Heart left ventricle (tissue), 16 donors: ENCODE measurements at regions not wholly inside any gene's neighbourhood (a gene's known extent, or its start where the extent isn't known, plus 50 kb on each side); places are given as distances from the start of the nearest gene placed in this dataset.

Experiments
- ATAC-seq, 4 donors: fragments of 200-7000 bp; cut with Tn5 transposase; one replicate each; pipeline ENCODE4 v1.9.1; 2020 to 2022; ENCODE audit warnings: moderate library complexity in 4 of 4, mild to moderate bottlenecking in 3 of 4, moderate number of reproducible peaks in 1 of 4
- DNase-seq, 5 donors: peaks; one replicate each; pipeline ENCODE4 v3.0.0-alpha.2; 2020
- H3K27ac ChIP-seq, 12 donors: fragments of 200-600 bp; sonication (generic) in 4 of 12; one replicate each; pipeline versions ENCODE4 v1.5.0 to v1.8.0; 2016 to 2022; ENCODE audit warnings: mild to moderate bottlenecking in 2 of 12
- H3K27me3 ChIP-seq, 9 donors: fragments of 200-600 bp; sonication (generic) in 2 of 9; one replicate each; pipeline versions ENCODE4 v1.5.1 to v1.8.0; 2016 to 2022; ENCODE audit warnings: mild to moderate bottlenecking in 3 of 9
- H3K36me3 ChIP-seq, 9 donors: fragments of 200-600 bp; sonication (generic) in 2 of 9; one replicate each; pipeline versions ENCODE4 v1.5.0 to v1.8.0; 2018 to 2022; ENCODE audit warnings: mild to moderate bottlenecking in 2 of 9
- H3K4me1 ChIP-seq, 12 donors: fragments of 200-600 bp; sonication (generic) in 4 of 12; one replicate each; pipeline versions ENCODE4 v1.5.0 to v1.8.0; 2016 to 2022; ENCODE audit warnings: mild to moderate bottlenecking in 3 of 12
- H3K4me3 ChIP-seq, 12 donors: fragments of 200-600 bp; sonication (generic) in 4 of 12; one replicate each; pipeline versions ENCODE4 v1.5.0 to v1.8.0; 2017 to 2022; ENCODE audit warnings: mild to moderate bottlenecking in 9 of 12, moderate library complexity in 4 of 12
- H3K9me3 ChIP-seq, 12 donors: fragments of 200-600 bp; sonication (generic) in 4 of 12; one replicate each; pipeline versions ENCODE4 v1.5.0 to v1.8.0; 2016 to 2022; ENCODE audit warnings: mild to moderate bottlenecking in 1 of 12
- POLR2A ChIP-seq, 2 donors: fragments of 450-650 bp; IDR thresholded peaks; one replicate each; pipeline ENCODE4 v1.6.1; 2017; ENCODE audit warnings: antibody characterized with exemption in 2 of 2, mild to moderate bottlenecking in 2 of 2, moderate library complexity in 2 of 2
- WGBS, 4 donors: extraction: QIAGEN DNeasy Blood & Tissue Kit in 2 of 4; methylation state at CpG; one replicate each; pipeline versions ENCODE4 v1.1.5 to v1.1.7; 2013 to 2018; 5-methylcytosine and 5-hydroxymethylcytosine counted together
- intact Hi-C, 10 donors: fragments of 100-400 bp; cut with DNase I; formaldehyde crosslinking; loops; one replicate each; pipeline versions ENCODE4 v1.11.1 to v1.14.2; 2022
- TF ChIP-seq, protein P1 (sequence below), 12 donors: fragments of 200-600 bp; sonication (generic) in 4 of 12; IDR thresholded peaks; one replicate each; pipeline versions ENCODE4 v1.5.0 to v1.8.0; 2018 to 2022; ENCODE audit warnings: antibody characterized with exemption in 12 of 12, mild to moderate bottlenecking in 5 of 12
- donor health status: ischemic (EF 13 %, LVEDD 7.1; RV severe dilation, severe dysfunction).
- donor health status: healthy with polysubstance abuse.
- donor health status: DM: no; HTN: yes; CAD: no.
- donor health status: DM: no; HTN: no; CAD: no.
- donor health status: ischemic (EF 25% LVEDD 6.9; RV normal size, moderate dysfunction).
- donor health status: ischemic (EF 25% LVEDD 5.7; RV mildly dilated, moderate dysfunction).
- donor health status: healthy.
- donor health status: DM: yes; HTN: yes; CAD: no.
- donor health status: ischemic (EF 35%, LVEDD 5.7; RV mildly dilated, moderate dysfunction).
- donor health status: nonischemic (EF 11% LVEDD 7.7; RV severe dilation, severe dysfunction).
- donor health status: DM: yes; HTN: yes; CAD: no.
- donor health status: PGD.
- donor health status: ischemic (EF 29% LVEDD 5.4; RV normal size, mild dysfunction).
- donor health status: nonischemic (EF 23%, LVEDD 6.1; RV moderate dilation, normal function).

DNA sequence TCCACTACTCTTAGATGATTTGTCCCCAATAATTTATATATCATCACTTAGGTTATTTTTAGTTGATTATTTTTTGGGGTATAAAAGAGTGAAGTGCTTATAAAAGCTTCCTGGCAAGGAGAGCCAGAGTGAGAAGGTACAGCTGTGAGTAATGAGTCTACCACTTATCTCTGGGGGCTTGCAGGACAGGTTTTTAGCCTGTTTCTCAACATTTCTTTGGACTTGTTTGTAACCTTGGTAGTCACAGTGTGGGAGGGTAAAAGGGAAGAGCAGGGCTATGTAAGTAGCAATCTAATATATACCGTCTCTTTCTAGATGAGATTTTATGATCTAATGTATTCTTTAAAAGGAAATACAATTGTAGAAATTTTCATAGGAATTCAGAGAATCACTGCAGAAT, 321.3 kb upstream of the GOLIM4 start:
- ATAC-seq, result peak in 1 of 4 donors; percentile 57
- Histone ChIP-seq H3K27me3 (no peaks in the 10 kb centered on the region), H3K9me3 (no peaks in the 10 kb centered on the region), H3K36me3 (no peaks in the 10 kb centered on the region), H3K4me3 (no peak overlapping the region), H3K4me1 (no peaks in the 10 kb centered on the region), H3K27ac (no peak overlapping the region)
- no peak for DNase-seq
- 72 to 83% (median 80%) methylated on average over 1 of the region's 1 CpG for WGBS, 4 donors
- intact Hi-C loops, result no loop called here
- TF ChIP-seq, protein P1, sequence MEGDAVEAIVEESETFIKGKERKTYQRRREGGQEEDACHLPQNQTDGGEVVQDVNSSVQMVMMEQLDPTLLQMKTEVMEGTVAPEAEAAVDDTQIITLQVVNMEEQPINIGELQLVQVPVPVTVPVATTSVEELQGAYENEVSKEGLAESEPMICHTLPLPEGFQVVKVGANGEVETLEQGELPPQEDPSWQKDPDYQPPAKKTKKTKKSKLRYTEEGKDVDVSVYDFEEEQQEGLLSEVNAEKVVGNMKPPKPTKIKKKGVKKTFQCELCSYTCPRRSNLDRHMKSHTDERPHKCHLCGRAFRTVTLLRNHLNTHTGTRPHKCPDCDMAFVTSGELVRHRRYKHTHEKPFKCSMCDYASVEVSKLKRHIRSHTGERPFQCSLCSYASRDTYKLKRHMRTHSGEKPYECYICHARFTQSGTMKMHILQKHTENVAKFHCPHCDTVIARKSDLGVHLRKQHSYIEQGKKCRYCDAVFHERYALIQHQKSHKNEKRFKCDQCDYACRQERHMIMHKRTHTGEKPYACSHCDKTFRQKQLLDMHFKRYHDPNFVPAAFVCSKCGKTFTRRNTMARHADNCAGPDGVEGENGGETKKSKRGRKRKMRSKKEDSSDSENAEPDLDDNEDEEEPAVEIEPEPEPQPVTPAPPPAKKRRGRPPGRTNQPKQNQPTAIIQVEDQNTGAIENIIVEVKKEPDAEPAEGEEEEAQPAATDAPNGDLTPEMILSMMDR (IDR thresholded peaks at IDR 0.05), result no peak
- TF ChIP-seq POLR2A (IDR thresholded peaks at IDR 0.05), result no peak

DNA sequence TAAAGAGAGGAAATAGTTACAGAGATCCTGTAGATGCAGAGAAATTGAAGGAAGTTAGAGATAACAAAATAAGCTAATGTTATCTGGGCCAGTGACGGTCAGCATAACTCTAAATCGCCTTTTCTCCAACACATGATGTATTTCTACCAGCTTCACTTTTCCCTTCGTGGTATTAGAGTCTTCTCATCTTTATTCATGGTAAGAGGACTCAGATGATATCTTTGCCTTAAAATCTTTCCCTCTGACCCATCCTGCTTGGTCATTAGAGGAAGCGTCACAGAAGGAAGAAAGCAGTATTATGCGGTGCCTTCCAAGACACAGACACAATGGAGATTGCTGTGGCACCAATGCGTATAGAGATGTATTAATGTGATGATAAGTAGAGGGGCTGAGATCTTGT, 320.7 kb upstream of the GOLIM4 start:
- no peaks in the 10 kb centered on the region for H3K27me3 ChIP-seq
- no peak overlapping the region for H3K27ac ChIP-seq
- ATAC-seq (no peak), DNase-seq (no peak)
- no peaks in the 10 kb centered on the region for H3K4me1 ChIP-seq
- TF ChIP-seq, protein P1 (IDR thresholded peaks at IDR 0.05), result no peak
- TF ChIP-seq POLR2A (IDR thresholded peaks at IDR 0.05), result no peak
- WGBS, 4 donors, result 66 to 70% (median 68%) methylated on average over 6 of the region's 6 CpGs
- H3K4me3 ChIP-seq, result no peak overlapping the region
- intact Hi-C loops, result no loop called here
- no peaks in the 10 kb centered on the region for H3K36me3 ChIP-seq
- H3K9me3 ChIP-seq, result no peaks in the 10 kb centered on the region

DNA sequence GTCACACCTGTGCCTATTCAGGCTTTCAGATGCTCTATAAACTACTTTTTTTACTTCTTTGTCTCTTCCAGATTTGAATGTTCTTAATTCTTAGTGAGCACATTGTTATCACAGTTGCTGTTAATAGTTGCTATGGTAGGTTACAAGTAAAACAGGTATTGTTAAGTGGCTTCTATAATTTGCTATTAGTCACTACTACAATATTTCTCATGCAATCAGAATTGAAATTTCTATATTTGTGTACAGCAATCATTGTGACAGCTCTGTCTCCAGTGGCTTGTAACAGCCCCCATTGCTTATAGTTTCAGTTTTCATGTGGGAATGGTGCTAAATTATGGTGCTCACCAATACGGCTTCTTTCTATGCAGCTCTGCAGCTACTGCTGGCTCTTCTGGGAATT, 318.4 kb upstream of the GOLIM4 start:
- TF ChIP-seq POLR2A (IDR thresholded peaks at IDR 0.05), result no peak
- TF ChIP-seq, protein P1 (IDR thresholded peaks at IDR 0.05), result no peak
- Histone ChIP-seq H3K4me1 (no peaks in the 10 kb centered on the region), H3K4me3 (no peak overlapping the region), H3K27me3 (no peaks in the 10 kb centered on the region), H3K27ac (no peak overlapping the region), H3K36me3 (no peaks in the 10 kb centered on the region), H3K9me3 (peaks cover 0 to 7% (median 0%) of the 10 kb centered on the region in 12 donors)
- no peak for ATAC-seq
- no peak for DNase-seq
- intact Hi-C loops, result no loop called here
- 72 to 93% (median 85%) methylated on average over 1 of the region's 1 CpG for WGBS, 4 donors

DNA sequence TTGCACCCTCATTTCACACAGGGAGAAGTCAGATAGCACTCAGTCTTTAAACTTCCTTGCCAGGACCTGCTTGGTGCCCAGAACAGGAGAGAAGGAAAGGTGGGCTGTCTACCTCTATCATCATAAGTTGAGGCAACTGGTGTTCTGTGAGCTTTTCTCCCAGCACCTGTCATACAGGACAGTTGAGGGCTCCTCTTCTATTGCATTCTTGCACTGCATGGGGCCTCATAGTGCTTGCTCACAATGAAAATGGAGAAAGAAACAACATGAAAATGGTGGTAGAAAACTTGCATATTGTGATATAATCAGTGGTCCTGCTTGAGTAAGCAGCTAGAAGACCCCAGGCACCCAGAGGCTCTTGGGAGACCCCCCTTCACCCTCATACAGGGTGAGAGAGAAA, 311.7 kb upstream of the GOLIM4 start:
- intact Hi-C loops, result no loop called here

More for the DNA sequence above, 311.7 kb upstream of the GOLIM4 start:
- no peaks in the 10 kb centered on the region for H3K27me3 ChIP-seq
- H3K36me3 ChIP-seq, result no peaks in the 10 kb centered on the region
- no peak overlapping the region for H3K27ac ChIP-seq
- ATAC-seq (no peak), DNase-seq (no peak)
- TF ChIP-seq, protein P1 (IDR thresholded peaks at IDR 0.05), result no peak
- H3K9me3 ChIP-seq, result peaks cover 0 to 9% (median 0%) of the 10 kb centered on the region in 12 donors
- H3K4me1 ChIP-seq, result no peaks in the 10 kb centered on the region
- H3K4me3 ChIP-seq, result no peak overlapping the region
